ENCODE measurements at regions not wholly inside any gene's neighbourhood (a gene's known extent, or its start where the extent isn't known, plus 50 kb on each side); places are given as distances from the start of the nearest gene placed in this dataset.
"Not testable (repeated sequence)": the region's sequence is repeated elsewhere in the genome, so short reads cannot be mapped to it uniquely, and the experiment has no call there.

GRCh38 chr14:29982171-29982570 is 54.5 kb upstream of the PRKD1 start:
- no peak for DNase-seq (ENCODE audit: low read depth in 2 of 2)

GRCh38 chr14:29982993-29983392 is 55.3 kb upstream of the PRKD1 start:
- DNase-seq (ENCODE audit: low read depth in 2 of 2): no peak

GRCh38 chr14:29990344-29990857 is 62.8 kb upstream of the PRKD1 start:
- DNase-seq (ENCODE audit: low read depth in 2 of 2): not testable (repeated sequence)

DNA sequence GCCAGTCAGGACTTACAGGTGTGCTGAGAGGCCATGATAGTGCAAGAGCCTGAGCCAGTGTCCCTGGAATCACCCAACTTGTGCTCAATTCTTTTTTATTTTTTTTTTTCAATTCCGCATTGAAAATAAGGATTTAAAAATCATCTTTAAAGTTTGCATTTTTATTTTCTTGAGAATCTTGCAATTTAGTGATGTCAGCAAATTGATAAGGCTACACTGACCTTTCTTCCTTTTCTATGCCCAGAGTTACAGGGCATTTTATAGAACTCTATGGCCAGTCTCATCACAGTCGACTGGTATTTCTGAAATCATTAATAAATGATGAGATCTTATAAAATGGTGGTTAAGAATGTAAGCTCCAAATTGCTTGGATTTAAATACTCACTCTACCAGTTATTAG is 63.3 kb upstream of the PRKD1 start:
- no peak for DNase-seq (ENCODE audit: low read depth in 2 of 2)

GRCh38 chr14:29993143-29993542 is 65.5 kb upstream of the PRKD1 start:
- DNase-seq (ENCODE audit: low read depth in 2 of 2): no peak

DNA sequence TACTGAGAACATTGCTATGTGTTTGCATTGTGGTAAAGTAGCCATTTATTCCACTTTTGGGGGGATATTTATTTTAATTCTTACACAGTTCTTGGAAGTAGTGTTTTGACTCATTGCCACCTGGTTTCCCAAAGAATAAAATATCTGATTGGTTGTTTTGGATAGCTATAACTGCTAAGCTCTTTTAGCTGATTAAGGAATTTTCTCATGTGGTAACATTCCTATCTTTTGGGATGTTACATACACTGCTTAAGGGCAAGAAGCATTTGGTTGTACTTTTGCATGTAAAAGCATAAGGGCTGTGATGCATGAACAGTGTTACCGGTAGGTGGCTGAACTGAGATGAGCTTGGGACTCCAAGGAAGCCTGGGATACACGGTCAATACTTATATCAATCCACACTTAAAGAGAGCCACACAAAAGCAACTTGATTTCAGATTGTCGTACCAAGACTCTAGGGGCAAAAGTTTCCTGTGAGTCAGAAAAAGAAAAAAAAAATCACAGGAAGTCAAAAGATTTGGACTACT is 71.4 kb upstream of the PRKD1 start:
- no peak for DNase-seq (ENCODE audit: low read depth in 2 of 2)

DNA sequence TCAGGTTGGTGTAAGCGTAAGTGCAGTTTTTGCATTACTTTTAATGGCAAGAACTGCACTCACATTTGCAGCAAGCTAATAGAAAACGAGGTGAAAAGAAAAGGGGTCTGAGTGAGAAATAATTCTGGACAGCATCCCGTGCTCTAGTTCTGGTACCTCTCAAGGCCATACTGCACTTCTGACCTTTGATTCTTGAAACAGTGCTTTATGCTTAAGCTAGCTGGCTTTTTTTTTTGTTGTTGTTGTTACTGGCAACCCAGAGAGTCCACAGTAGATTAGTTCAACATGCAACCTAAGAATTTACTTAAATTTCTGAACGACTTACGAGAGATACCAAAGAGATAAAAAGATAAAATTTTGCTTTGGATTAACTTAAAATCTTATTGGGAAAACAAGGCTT is 75.2 kb upstream of the PRKD1 start:
- DNase-seq (ENCODE audit: low read depth in 2 of 2): no peak

DNA sequence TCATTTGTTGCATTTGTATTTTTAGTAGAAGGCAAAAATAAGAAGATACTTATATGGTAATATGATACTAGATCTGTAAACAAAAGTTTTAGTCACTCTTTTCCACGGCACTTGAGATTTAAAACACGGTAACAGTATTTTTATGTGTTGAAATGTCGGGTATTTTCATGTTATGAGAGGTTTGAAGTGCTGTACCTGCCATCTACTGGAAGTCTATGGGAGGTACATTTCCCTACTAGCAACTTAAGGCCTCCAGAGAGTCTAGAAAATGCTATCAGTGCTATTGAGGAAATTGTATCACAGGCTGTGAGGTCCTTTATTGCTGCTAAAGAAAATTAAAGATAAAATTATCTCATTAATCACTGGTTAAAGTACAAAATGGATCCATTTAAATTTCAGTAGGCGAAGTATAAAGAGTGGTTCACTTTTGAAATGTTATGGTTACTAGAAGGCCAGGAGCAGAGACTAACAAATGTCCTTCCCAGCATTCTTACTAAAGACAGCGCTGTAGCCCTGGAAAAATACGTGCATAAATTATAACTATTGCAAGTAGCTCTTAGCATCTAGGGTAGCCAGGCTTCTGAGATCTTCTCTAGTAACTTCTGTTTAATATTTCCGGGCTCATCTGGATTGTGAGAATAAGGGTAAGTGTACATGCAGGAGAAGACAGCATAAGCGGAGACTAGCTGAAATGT is 77.6 kb upstream of the PRKD1 start:
- no peak for DNase-seq (ENCODE audit: low read depth in 2 of 2)

GRCh38 chr14:30006695-30007094 is 79.0 kb upstream of the PRKD1 start:
- DNase-seq (ENCODE audit: low read depth in 2 of 2): no peak

DNA sequence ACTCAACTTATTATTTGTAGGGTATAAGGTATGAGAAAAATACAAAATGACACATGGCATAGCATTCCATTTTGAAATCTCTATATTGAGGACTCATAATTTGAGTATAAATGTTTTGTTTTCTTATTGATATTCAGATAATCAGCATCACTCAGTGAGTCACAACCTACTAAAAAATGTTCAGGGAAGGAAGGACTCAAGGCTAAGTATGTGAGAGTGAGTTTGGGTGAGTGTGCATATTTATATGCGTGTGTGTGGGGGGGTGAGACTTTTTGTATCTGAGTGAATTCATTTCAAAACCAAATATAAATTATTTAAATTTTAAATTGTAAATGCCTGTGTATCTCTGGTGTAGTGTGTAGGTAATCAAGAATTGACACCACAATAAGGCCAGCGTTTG is 87.8 kb upstream of the PRKD1 start:
- no peak for DNase-seq (ENCODE audit: low read depth in 2 of 2)

DNA sequence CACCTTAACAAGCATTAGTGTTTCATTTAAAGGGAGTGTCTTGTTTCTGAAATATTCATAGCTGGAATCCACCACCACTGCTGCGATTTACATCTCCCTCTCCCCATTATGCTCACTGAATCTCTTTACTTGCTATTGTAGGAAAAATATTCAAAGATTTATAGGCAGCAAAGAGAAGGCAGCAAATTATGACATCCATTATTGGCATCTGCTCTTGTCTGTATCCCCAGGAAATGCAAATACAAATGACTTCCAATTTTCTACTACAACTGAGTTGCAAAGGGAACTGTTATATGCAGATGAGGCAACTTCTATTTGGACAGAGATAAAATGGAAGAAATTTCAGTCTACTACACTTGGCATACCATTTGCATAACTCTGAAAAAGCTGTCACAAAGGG is 88.4 kb upstream of the PRKD1 start:
- DNase-seq (ENCODE audit: low read depth in 2 of 2): no peak

DNA sequence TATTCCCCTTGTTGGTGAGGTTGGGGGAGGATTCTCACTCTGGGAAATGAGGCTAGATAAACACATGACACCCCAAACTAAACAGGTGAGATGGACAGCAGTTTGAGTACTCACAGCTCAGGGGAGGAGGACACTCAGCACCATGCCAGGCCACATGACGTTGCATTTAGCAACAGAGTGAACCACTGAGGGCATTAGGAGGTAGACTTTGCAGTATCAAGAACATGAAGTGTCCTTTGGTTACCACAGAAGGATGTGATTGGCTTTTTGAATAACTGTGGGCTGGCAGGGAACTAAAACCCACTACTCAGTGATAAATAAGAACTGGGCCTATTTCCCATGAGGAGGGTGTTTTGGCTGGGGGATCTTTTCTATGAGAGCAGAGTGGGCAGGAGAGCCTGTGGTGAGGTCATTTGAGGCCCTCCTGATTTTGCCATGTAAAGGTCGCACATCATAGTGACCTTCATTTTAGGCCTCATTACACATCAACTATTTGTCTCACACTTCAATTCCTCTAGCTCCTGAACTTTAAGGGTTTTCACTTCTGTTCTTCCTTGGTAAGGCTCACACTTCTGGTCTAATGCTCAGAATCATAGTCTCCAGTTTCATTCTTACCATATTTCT is 89.8 kb upstream of the PRKD1 start:
- DNase-seq (ENCODE audit: low read depth in 2 of 2): no peak

DNA sequence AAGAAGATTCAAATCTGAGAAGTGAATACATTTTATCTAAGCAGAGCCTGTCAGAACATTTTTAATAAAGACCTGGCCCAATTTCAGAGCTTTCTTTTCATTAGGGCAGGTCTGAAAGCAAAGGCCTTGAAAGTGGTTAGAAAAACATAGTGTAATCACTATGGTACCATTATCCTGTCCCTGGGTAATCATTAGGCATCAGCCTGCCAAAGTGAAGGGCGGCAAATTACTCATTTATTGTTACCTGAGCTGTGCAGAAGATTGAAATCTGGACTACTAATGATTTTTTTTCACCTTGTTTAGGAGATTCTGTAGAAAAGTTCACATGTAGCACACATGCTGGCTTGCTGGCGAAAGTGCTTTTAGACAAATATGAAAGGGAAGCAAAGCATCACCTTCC is 92.6 kb upstream of the PRKD1 start:
- DNase-seq (ENCODE audit: low read depth in 2 of 2): no peak

DNA sequence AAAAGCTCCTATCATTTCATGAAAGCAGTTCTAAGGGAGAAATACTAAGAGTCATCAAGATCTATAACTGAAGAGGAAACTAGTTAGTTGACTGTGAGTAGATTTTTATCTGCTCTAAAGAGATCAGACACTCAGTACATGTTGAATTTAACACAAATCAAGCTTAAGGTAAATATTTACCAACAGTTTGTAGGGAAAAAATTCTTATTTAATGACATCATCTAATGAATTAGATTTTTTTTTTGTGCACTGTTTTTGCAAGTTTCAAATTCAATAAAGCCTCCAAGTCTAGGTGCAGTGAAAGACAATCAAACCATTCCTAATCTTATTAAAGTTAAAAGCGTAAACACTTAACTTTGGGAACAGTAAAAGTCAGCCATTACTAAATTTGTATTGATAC is 93.0 kb upstream of the PRKD1 start:
- DNase-seq (ENCODE audit: low read depth in 2 of 2): no peak

- not testable (repeated sequence) for DNase-seq (ENCODE audit: low read depth in 2 of 2)
These were observed 95.7 kb upstream of the PRKD1 start for GRCh38 chr14:30023350-30023749.

DNA sequence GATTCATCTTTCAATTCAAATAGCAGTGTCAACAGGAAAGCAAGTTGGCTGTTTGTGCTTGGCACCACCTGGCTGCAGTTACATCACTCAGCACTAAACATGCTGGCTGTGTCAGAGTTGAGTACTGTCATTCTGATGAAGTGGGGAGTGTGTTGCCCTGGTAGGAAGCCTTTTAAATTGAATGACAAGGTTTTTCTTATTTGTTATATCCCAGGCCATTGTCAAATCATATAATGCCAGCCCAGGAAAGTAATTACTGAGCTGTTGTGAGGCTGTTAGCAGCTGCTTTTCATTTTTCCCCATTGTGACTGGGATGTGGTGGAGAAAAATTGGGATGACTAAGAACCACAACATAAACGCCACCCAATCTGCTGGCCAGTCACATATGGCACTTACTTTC is 106.5 kb upstream of the PRKD1 start:
- no peak for DNase-seq (ENCODE audit: low read depth in 2 of 2)

DNA sequence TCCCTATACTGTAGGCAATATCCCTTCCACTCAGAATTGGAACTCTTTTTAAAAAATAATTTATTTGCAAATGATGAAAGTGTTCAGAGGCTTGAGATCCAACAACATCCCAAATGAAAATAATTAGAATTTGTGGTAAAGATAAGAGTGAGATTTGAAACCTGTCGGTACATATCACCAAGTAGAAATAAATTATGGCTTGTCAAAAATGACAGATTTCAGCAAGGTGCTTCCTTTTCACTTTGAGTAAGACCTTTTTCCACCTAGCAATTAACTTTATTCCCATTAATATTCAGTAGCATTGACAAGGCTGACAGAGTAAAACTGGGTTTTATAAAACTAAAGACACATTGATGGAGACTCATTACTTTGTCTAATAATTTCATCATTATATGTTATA is 107.7 kb upstream of the PRKD1 start:
- no peak for DNase-seq (ENCODE audit: low read depth in 2 of 2)

GRCh38 chr14:30045720-30046119 is 118.1 kb upstream of the PRKD1 start:
- DNase-seq (ENCODE audit: low read depth in 2 of 2): no peak

- no peak for DNase-seq (ENCODE audit: low read depth in 2 of 2)
These were observed 125.5 kb upstream of the PRKD1 start for GRCh38 chr14:30053103-30053502.

- DNase-seq (ENCODE audit: low read depth in 2 of 2): no peak
These were observed 126.6 kb upstream of the PRKD1 start for GRCh38 chr14:30054201-30054600.

DNA sequence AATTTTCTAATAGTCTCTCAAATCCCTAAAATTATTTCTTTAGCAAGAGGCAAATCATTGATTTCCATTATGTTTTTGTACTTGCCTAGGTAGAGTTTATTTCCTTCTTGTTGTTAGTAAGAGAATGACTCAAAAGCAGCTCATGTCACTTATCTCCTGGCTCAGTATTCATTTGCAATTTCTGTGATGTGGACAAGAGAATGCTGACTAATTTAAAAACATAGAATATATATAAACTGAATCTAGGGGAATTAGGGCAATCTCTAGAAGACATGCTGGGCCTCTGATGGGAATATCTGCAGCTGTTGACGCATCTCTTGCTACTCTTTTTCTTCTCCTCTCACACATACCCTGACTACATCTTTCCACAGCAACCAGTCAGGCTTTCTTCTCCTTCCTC is 130.8 kb upstream of the PRKD1 start:
- DNase-seq (ENCODE audit: low read depth in 2 of 2): no peak

GRCh38 chr14:30063746-30064145 is 136.1 kb upstream of the PRKD1 start:
- DNase-seq (ENCODE audit: low read depth in 2 of 2): no peak

- DNase-seq (ENCODE audit: low read depth in 2 of 2): no peak
These were observed 136.8 kb upstream of the PRKD1 start for GRCh38 chr14:30064454-30064853.

Data from stimulated activated CD4-positive, alpha-beta T cell treated with anti-CD3 and anti-CD28 coated beads, Interleukin-15, amount 100 ng/mL, for 48 hours (primary cell).